Fibroblast of gingiva (primary cell): ENCODE measurements at regions not wholly inside any gene's neighbourhood (a gene's known extent, or its start where the extent isn't known, plus 50 kb on each side); places are given as distances from the start of the nearest gene placed in this dataset.
"Not testable (repeated sequence)": the region's sequence is repeated elsewhere in the genome, so short reads cannot be mapped to it uniquely, and the experiment has no call there.

Source experiments
- DNase-seq: peaks from one replicate; pipeline ENCODE4 v3.0.0-alpha.2; 2011; ENCODE audit warnings: low read depth

GRCh38 chr2:147275943-147276342 is 568.9 kb upstream of the ACVR2A start:
- DNase-seq = no peak

GRCh38 chr2:147273628-147274027 is 571.2 kb upstream of the ACVR2A start:
- DNase-seq = no peak

- no peak for DNase-seq
These were observed 571.7 kb upstream of the ACVR2A start for GRCh38 chr2:147273106-147273505.

GRCh38 chr2:147269581-147269980 is 575.2 kb upstream of the ACVR2A start:
- not testable (repeated sequence) for DNase-seq

GRCh38 chr2:147260241-147260640 is 584.6 kb upstream of the ACVR2A start:
- no peak for DNase-seq

- no peak for DNase-seq
These were observed 589.0 kb upstream of the ACVR2A start for GRCh38 chr2:147255812-147256211.

GRCh38 chr2:147250652-147251356 is 594.0 kb upstream of the ACVR2A start:
- no peak for DNase-seq

GRCh38 chr2:147247749-147248148 is 597.1 kb upstream of the ACVR2A start:
- DNase-seq = no peak

GRCh38 chr2:147242445-147242844 is 602.4 kb upstream of the ACVR2A start:
- no peak for DNase-seq

GRCh38 chr2:147236601-147237000 is 608.2 kb upstream of the ACVR2A start:
- DNase-seq = no peak

- no peak for DNase-seq
These were observed 612.6 kb upstream of the ACVR2A start for GRCh38 chr2:147232225-147232669.

- DNase-seq = no peak
These were observed 613.2 kb upstream of the ACVR2A start for GRCh38 chr2:147231607-147232006.

- no peak for DNase-seq
These were observed 613.7 kb upstream of the ACVR2A start for GRCh38 chr2:147231081-147231480.

GRCh38 chr2:147227313-147227712 is 617.5 kb upstream of the ACVR2A start:
- DNase-seq = no peak

GRCh38 chr2:147224070-147224469 is 620.8 kb upstream of the ACVR2A start:
- no peak for DNase-seq

- no peak for DNase-seq
These were observed 621.2 kb upstream of the ACVR2A start for GRCh38 chr2:147223553-147224060.

- no peak for DNase-seq
These were observed 621.7 kb upstream of the ACVR2A start for GRCh38 chr2:147223119-147223518.

GRCh38 chr2:147222506-147222905 is 622.3 kb upstream of the ACVR2A start:
- DNase-seq = no peak

- peak; percentile 19 for DNase-seq
These were observed 629.9 kb upstream of the ACVR2A start for GRCh38 chr2:147214914-147215313.

- DNase-seq = no peak
These were observed 633.3 kb upstream of the ACVR2A start for GRCh38 chr2:147211484-147211883.

GRCh38 chr2:147204102-147204501 is 640.7 kb upstream of the ACVR2A start:
- peak; percentile 78 for DNase-seq

GRCh38 chr2:147198651-147199171 is 646.1 kb upstream of the ACVR2A start:
- no peak for DNase-seq

GRCh38 chr2:147197754-147198483 is 646.9 kb upstream of the ACVR2A start:
- DNase-seq = no peak
